ENCODE measurements at regions not wholly inside any gene's neighbourhood (a gene's known extent, or its start where the extent isn't known, plus 50 kb on each side); places are given as distances from the start of the nearest gene placed in this dataset.
"Not testable (repeated sequence)": the region's sequence is repeated elsewhere in the genome, so short reads cannot be mapped to it uniquely, and the experiment has no call there.

DNA sequence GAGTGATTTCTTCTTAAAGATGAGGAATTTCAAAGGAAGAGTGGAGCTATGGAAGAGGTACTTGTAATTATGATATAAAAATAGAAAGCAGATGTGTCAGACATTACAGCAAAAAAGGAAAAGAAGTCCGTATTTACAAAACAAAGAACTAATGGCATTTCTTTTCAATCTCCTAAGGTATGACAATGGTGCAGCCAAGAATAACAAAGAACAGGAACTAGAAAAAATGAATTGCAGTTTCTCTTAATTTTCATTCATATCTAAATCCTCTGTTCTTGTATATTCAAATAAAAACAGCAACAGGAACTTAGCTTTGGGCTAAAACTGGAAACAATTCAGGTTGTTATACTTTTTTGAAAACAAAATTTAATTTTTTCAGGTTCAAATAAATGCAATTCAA, 105.1 kb downstream of the SPRY1 start:
- no peak for DNase-seq

DNA sequence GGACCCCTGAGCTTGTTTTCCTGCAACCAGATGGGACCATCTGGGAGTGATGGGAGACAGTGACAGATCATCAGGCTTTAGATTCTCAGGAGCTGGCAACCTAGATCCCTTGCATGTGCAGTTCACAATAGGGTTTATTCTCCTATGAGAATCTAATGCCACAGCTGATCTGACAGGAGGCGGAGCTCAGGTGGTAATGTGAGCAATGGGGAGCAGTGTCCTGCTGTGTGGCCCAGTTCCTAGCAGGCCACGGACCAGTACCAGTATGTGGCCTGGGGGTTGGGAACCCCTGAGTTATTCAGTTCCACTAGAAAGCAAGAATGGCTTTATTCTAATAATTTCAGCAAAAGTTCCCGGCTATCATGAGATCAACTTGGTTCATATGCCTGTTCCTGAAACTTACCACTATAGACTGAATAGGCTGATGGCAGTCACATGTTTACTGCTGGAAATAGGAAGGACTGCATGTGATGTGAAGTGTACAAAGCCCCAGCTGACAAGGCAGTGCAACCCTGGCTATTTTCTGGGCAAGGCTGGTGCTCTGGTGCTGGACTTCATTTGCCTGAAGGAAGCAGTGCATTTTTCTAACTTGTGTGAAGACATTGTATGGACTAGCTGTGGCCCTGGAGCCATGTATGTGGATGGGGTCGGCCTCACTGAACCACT, 107.2 kb downstream of the SPRY1 start:
- no peak for DNase-seq

DNA sequence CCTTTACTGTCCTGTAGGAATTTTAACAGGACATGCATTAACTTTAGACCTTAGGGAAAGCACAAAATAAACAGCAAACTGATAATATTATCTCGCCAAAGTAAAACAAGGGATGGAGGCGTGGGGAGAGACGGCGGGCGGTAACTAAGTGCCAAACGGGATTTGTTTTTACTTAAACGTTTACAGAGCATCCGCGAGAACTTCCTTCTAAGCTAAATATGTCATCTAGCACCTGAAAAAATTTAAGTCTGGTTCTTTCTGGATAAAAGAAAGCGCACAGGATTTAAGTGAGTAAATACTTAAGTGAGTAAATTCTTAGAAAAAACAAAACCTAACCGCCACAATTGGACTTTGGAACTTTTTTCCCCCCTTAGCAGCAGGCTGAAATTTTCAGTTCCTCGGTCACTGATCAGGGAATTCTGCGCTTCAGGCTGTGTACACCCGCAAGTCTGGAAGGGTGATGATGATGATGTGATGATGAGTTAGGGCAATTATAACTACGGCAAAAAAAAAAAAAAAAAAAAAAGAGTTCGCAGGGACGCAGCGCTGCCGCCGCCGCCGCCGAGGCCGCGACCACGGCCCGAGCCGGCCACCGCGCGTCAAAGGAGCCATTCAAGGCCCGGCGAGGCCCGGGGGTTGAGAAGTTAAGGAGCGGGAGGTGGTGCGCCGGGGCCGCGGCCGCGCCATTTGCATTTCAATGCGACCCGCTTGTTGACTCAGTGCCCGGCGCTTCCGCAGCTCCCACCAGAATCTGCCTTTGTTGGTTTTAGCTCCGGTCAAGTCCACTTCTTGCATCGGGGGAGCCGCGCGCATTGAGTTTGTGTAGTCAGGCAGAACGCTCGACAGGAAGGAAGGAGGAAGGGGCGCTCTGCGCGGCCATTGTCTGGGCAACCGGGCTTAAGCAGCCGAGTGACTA, 108.8 kb downstream of the SPRY1 start:
- peak in 1 of 5 donors; percentile 20 for DNase-seq

DNA sequence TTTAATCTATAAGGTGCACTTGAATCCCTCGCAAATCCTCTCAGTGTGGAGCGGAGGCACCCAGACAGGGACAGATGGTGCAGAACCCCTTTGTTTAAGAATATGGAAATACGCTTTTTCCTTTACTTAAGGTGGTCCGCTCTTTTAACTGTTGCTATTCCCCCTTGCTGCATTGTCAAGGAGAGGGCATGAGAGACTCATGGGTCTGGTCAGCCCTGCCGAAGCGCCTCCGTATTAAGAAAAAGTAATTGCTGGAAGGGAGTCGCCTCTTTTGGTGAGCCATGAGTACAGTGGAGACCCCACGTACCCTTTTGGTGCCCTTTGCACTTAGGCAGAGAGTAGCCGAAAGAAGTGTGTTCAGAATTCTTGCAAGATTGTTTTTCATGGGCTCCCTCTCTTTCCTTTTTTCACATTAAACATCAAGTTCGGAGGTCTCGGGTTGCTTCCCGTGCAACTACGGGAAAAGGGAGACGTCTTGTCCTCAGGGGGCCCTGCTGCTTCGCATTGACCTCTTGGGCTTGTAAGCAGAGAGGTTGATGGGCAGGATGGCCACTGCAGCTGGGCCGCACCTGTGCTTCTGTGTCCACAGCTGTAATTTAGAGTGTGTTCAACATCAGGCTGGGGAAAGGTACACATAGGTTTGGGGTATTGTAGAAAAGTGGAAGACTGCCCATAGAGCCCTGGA, 109.6 kb downstream of the SPRY1 start:
- no peak for DNase-seq

DNA sequence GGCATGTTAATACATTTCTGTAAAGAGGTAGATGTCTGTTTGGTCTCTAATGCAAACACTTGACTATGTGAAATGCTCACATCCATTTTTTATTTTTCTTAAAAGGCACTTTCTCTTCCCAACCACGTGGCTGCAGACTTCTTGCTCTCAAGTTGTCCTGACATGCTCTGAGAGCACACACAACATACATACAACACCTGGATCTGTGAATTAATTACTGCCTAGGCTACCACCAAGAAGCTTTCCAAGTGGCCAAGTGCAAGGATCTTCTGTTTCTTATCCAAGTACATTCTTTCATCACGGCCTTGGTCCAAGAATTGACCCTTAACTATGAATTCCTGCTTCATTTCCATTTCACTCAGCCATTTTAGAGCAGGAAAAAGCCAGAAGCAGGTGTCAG, 110.8 kb downstream of the SPRY1 start:
- DNase-seq = no peak

DNA sequence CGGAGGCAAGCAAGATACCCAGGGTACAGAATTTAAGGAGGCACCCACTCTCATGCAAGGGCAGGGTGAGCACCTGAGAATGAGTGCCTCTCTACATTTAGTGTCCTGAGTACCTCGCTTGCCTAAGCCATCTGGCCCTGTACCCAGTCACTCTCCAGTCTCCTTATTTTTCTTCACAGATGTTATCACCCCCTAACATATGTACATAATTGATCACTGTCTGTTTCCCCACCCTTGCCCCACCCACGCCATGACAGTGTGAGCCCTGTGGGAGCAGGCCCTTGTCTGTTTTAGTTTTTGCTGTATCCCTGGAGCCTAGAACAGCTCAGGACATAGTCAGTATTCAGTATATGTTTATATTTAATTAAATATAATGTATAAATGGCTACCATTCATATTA, 113.6 kb downstream of the SPRY1 start:
- DNase-seq = no peak

DNA sequence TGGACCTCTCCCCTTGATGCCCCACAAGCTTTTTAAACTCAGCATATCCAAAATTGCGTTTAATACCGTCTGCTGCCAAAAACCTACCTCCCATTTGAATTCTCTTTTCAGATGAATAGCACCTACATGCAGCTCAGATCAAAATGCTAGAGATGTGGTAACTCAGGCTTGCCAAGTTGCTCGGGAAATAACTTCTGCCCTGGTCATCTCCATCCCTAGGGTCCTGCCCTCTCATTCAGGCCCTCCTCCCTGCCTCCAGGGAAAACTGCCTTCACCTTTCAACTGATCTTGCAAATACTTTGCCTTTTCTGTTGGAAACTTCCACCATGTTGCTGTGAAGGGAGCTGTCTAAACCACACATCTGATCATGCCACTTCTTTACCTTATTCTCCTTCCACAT, 114.1 kb downstream of the SPRY1 start:
- DNase-seq = no peak

DNA sequence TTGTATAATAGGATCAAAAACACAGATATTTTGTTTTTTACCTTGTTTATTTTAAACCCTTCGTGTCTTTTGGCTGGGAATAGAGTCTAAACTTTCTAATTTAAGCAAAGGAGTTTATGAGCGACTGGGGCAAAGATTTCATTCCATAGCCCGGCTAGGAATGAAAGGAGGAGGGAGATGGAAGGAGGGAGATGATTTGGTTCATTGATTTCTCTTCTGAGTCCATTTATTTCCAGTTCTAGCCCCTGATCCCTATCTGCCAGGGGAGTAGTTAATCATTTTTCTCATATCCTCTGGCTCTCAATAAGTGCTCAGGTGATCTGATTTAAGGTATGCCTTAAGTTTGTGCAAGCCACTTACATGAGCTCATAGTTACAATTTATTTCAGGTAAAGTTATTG, 120.0 kb downstream of the SPRY1 start:
- no peak for DNase-seq

DNA sequence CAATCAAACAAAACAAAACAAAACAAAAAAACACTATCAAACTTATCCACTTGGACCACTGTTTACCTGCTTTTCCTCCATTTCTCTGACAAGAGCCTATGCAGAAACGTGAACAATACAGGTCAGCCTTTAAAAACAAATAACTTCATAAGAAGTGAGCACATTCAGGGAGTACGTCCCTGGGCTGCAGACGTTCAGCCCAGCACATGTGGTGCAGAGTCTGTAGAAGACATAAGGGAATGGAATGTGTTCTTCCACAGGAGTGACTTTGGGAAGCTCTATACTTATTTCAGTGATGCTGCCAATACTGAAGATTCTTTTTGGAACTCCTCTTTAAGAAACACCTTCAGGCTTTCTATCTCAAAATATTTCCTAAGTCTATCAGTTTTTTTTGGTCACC, 120.6 kb downstream of the SPRY1 start:
- no peak for DNase-seq

DNA sequence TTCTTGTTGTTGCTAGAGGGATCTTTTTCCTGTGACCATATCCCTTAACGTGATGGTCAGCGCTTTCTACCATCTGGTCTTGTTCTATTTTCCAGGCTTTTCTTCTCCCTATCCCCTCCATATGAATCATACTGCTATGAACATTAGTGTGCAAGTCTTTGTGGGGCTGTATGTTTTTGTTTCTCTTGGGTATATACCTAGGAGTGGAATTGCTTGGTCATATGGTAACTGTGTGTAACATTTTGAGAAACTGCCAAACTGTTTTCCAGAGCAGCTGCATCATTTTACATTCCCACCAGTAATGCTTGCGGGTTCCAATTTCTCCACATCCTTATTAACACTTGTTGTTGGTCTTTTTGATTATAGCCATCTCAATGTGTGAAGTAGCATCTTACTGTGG, 121.4 kb downstream of the SPRY1 start:
- DNase-seq = no peak

DNA sequence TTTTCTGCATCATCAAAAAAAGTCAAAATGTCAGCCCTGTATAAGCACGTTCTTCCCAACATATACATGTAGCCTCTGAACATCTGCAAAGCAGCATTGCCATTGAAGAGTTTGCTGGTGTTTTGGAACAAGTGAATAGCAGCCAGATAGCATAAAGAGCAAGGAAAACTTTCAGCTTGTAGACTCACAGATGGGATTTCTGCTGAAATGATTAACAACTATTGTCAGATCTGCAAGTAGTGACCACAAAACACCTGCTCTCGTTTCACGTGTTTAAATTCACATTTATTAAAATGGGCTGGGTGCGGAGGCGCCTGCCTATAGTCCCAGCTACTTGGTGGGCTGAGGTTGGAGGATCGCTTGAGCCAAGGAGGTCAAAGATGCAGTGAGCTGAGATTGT, 123.7 kb downstream of the SPRY1 start:
- no peak for DNase-seq

DNA sequence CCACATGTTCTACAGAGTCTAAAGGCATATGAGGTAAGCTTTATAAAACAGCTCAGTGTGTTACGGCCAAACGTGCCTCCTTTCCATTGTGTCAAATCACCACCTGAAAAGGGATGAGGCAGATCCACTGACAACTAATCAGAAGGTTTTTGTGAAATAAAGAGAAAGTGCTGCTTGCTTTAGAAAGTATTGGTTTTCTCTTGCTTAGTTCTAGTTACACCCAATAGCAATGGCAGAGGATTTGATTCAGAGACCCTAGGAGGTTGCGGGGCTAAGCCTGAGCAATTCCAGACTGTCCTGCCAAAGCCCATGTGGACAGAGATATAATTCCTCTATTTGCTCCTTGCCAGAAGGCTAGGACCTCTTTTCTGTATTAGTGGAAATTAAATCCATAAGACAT, 125.5 kb downstream of the SPRY1 start:
- no peak for DNase-seq

DNA sequence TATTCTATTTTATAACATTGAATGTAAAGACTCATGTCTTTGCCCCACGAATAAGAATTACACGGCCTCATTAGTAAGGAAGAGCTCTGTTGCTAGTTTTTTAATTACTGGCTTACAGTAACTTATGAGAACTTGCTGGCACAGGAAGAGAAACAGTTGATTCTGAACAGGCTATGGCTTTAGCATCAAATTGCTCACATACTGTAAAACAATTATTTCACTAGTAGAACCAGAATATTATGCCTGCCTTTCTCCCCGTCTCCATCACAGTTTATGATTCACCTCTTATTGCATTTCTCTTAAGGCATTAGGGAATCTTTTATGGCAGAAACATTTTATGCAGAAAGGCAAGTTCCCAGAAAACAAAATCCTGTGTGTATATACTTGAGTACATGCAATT, 126.1 kb downstream of the SPRY1 start:
- DNase-seq = no peak

DNA sequence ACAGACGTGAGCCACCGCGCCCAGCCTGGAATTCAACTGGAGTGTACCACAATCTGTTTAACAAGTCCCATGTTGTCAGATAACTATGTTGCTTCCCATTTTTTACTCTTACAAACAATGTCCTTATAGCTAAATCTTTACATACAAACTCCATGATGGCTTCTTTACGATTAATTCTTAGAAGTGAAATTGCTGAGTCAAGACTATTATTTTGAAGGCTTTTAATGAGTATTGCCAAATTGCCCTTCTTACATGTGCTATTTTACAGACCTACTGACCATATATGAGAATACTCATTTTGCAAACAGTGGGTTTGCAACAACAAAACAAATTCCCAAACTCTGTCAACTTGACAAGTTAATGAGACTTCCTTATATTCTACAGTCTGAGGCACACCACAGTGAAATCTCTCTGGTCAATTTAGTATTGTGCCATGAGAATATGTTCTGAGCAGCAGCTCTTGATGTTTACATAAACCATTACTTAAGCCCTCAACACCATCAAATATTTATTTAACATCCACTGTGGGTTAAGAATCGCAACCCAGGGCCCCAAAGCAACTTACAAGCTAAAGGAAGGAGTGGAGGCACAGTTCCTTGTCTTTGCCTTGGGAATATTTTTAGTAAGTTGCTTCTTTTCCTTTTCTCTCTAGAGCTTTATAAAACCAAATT, 128.5 kb downstream of the SPRY1 start:
- DNase-seq = no peak

DNA sequence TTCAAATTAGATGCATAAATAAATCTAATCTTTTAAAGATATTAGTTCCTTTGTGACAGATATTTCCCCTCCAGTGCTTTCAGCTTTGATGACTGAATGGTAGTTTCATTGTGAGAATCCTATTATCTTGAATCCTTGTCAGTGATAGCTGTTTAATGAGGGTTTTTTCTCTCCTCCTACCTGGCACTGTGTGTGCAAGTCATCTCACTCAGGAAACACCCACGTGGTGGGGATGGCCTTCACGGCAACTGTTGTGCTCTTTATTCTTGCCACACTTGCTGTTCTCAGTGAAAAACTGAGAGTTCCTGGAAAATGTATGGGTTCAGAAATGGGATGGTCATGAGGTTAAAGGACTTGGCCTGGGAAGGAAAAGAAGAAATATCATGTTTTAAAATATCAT, 129.9 kb downstream of the SPRY1 start:
- DNase-seq = no peak

DNA sequence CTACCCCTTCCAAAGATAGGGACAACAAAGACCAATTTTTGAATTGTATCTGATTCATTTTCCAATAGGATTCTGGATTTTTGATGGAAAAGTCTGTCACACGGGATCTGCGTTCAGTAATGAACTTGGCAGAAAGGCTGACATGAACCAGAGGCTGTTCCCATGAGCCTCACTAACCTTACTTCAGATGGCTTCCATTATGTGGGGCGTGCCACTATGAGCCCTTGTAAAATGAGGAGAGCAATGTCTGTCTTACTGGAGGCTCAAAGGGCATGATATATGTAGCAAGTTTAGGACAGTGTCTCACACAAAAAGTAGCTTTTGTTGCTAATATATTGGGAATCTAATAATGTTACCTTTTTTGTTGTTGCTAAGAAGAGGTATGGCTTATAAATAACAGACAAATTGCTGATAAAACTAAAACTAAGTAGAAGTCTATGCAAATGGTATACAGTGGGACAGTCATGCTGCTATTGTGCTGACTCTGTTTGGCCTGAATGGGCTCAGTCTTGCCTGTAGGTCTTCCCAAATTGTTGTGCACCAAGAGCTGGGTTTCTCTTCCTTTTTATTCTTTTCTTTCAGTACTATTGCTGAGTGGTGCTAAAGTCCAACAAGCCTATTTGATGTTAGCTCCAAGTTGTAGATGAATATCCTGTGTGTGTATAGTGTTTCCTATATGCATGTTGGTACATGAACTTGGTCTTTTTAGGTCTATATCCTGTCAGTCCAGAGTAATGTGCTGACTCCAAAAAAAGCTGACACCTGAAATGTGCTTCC, 132.1 kb downstream of the SPRY1 start:
- no peak for DNase-seq

DNA sequence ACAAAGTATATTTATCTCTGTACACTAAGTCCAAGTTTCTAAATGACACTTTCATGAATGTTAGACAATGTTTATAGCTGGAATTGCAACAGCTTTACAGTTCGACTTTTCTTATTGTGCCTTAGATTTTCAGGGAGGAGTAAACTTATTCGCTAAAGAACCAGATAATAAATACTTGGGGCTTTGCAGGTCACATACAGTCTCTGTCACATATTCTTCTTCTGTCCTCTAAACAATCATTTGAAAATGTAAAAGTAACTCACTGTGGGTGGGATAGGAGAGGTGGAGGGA, 132.6 kb downstream of the SPRY1 start:
- DNase-seq = no peak

DNA sequence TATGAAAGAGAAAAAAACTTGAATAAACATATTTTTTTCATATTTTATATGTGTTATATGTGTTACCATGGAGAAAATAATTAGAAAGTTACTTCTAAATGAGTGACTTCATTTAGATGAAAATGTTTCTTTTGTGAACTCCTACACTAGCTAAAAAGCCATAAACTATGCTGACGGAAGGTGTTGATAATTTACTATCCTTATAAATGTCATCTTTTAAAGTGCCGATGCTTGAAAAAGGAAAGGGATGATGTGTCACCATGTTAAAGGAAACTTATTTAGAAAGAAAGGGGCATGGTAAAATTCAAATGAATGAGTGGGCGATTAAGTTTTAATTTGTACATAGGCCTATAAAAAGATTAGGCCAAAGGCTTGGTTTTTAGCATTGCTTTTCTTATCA, 133.8 kb downstream of the SPRY1 start:
- no peak for DNase-seq

DNA sequence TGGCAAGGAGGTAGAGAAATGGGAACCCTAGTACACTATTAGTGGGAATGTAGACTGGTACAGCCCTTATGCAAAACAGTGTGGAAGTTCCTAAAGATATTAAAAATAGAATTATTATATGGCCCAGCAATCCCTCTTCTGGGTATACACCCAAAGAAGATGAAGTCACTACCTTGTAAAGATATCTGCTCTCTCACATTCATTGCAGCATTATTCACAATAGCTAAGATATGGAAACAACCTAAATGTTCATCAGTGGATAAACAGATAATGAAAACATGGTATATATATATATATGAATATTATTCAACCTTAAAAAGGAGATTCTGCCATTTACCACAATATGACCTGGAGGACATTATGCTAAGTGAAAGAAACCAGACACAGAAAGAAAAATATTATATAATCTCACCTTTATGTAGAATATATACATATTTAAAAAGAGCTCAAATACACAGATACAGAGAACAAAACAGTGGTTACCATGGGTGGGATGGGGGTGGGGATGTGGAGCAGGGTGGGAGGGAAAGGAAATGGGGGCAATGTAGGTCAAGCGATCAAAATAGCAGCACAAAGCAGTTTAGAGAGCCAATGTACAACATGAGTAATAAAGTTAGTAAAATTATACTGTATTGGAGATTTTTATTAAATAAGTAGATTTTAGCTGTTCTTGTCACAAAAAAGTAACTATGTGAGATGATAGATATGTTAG, 138.6 kb downstream of the SPRY1 start:
- DNase-seq = no peak

DNA sequence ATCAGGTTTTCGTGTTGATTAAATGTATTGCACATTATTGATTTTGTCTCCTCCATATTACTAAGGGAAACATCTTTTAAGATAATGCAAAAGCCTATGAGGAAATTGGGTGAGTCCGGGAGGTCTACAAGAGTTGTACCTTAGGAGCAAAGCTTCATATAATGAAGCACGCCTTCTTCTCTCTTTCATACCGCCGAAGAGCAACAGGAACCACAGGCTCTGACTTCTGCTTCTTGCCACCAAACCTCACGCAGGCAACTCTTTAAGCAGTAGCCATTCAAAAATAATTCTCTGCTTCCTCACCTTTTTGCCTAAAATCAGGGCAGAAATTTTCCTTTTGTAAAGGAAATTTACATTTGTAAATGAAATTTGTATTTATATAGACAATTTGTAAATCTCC, 139.6 kb downstream of the SPRY1 start:
- no peak for DNase-seq

DNA sequence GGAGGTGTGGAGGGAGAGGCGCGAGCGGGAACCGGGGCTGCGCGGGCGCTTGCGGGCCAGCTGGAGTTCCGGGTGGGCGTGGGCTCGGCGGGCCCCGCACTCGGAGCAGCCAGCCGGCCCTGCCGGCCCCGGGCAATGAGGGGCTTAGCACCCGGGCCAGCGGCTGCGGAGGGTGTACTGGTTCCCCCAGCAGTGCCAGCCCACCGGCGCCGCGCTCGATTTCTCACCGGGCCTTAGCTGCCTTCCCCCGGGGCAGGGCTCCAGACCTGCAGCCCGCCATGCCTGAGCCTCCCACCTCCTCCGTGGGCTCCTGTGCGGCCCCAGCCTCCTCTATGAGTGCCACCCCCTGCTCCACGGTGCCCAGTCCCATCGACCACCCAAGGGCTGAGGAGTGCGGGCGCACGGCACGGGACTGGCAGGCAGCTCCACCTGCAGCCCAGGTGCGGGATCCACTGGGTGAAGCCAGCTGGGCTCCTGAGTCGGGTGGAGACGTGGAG, 141.4 kb downstream of the SPRY1 start:
- not testable (repeated sequence) for DNase-seq
